HG03442 (cell line): ENCODE measurements at regions not wholly inside any gene's neighbourhood (a gene's known extent, or its start where the extent isn't known, plus 50 kb on each side); places are given as distances from the start of the nearest gene placed in this dataset.
"Not testable (repeated sequence)": the region's sequence is repeated elsewhere in the genome, so short reads cannot be mapped to it uniquely, and the experiment has no call there.

Experiments
- ATAC-seq: cut with Tn5 transposase; IDR thresholded peaks from one replicate; pipeline ENCODE4 v1.9.1; 2021; ENCODE audit warnings: mild to moderate bottlenecking, moderate library complexity; ENCODE audit not compliant: unreplicated experiment

GRCh38 chr5:97234380-97234779 lies 51.3 kb upstream of the RIOK2 start:
- ATAC-seq: not testable (repeated sequence)

DNA sequence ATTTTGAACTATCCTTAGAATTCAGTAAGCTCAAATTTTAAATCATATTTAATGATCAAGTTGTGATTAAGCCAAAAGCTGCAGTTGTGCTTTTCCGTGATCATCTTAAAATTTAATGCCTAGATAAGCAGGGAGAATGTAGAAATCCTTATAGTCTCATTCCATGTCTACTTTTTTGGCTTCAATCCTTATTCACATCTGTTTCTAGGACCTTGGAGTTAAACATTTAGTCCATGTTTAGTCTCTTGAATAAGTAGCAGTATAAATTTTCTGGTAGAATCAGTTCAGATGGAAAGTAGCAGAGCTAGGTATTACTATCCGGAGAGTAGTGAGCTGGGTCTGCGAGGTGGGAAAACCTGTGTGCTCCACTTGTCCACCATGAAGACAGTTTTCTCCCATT lies 59.3 kb upstream of the RIOK2 start:
- ATAC-seq: no peak

DNA sequence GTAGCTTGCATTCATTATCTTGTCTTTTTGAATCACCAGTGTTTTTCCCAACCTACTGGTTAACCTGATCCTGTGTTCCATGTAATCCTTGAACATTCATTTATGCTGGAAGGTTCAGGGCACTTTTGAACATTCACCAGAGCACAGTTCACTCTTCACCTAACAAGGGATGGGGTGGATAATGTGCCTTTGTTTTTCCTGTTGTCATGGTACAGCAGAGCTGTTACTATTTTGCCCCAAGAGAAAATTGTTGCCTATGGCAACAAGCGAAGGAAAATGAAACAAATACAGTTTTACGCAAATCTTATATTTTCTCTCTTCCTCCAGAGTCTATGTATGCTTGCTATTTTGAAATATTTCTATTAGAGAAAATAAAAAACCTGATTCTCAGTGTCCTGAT lies 60.3 kb upstream of the RIOK2 start:
- ATAC-seq: no peak

DNA sequence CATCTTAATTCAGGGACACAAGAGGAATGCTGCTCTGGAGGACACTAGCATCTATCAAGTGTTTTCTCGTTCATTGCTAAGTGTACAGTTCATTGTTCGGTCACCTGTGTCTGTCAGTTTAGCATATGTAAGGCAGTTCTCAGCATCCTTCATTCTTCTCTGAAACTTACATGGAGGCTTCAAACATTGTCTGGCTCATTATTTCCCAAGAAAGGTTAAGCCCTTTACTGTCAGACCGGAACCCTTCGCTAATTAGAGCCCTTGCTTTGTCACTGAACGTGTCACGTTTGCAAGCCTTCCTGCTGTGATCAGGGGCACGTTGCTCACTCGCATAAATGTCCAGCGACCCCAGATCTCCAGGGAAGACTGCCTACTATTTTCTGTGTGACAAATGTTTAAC lies 62.3 kb upstream of the RIOK2 start:
- no peak for ATAC-seq

GRCh38 chr5:97250113-97250512 lies 67.1 kb upstream of the RIOK2 start:
- ATAC-seq: no peak

- ATAC-seq: no peak
Measured at GRCh38 chr5:97266076-97266475, 83.0 kb upstream of the RIOK2 start.

GRCh38 chr5:97266576-97266975 lies 83.5 kb upstream of the RIOK2 start:
- no peak for ATAC-seq

- ATAC-seq: no peak
Measured at GRCh38 chr5:97267767-97268166, 84.7 kb upstream of the RIOK2 start.

DNA sequence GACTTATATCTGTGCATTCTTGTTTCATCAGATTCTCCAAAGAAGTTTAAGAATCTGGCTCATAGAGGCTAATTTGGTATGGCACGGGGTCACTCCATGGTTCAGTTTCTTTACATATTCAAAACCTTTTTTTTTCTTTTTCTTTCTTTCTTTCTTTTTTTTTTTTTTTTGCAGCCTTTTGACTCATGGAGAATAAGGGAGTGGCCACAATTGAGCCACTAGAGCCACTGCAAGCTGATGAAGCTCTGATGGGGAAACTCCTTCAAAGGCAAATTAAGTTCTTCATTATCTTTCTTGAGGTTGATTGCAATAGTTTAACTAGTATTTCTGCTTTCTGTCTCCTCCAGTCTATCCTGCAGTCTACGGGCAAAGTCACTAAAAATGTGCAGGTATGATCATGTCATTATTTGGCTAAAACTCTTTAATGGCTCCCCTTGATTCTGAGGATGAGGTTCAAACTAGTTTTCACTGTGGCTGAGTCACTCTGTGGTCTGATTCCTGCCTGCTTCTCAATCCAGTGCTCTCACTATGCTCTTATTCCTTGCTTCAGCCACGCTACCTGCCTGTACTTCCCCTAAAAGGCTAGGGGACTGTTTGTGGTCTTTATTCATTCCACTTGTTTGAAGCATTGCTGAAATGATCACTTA lies 93.5 kb upstream of the RIOK2 start:
- no peak for ATAC-seq

- ATAC-seq: no peak
Measured at GRCh38 chr5:97281257-97281656, 98.2 kb upstream of the RIOK2 start.

GRCh38 chr5:97297063-97297703 lies 114.1 kb upstream of the RIOK2 start:
- peak; percentile 100 for ATAC-seq

- peak; percentile 12 for ATAC-seq
Measured at GRCh38 chr5:97297704-97298091, 114.7 kb upstream of the RIOK2 start.

GRCh38 chr5:97301181-97301580 lies 118.1 kb upstream of the RIOK2 start:
- not testable (repeated sequence) for ATAC-seq

- ATAC-seq: no peak
Measured at GRCh38 chr5:97338729-97339128, 155.7 kb upstream of the RIOK2 start.

GRCh38 chr5:97355775-97356174 lies 172.7 kb upstream of the RIOK2 start:
- ATAC-seq: peak; percentile 98

DNA sequence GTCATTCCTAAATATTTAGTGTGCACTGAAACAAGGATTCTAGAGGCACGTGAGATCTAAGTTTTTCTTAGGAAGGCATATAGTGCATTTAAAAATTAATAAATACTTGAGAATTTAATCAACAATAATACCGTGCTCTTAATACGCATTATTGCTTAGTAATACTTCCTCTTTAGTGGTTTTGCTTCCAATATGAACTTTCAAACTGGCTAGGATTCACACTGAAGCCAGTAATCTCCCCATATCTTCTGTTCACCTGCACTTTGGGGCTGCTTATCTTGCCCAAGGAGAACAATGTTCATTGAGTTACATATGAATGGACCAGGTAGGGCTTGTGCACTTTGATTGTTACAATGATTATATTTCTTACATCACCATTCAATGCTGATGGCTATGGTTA lies 180.5 kb upstream of the RIOK2 start:
- ATAC-seq: no peak

GRCh38 chr5:97364731-97365130 lies 181.7 kb upstream of the RIOK2 start:
- no peak for ATAC-seq

- ATAC-seq: no peak
Measured at GRCh38 chr5:97365163-97365845, 182.3 kb upstream of the RIOK2 start.

DNA sequence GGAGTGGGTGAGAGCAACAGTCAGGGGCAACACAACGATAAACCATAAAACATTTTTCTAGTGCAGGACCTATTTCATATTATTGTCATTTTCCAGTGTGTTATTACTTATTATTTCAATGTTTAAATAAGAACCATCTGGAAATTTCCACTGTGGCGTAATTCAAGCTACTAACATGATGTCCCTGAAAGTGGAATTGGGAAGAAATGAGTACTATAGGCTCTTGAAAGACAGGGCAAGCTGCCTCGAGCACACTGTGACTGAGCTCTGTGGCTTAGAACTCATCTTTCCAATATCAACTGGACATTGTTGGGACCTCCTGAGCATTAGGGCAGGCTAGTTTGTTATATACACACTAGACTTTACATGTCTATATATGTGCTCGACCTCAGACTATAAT lies 182.9 kb upstream of the RIOK2 start:
- no peak for ATAC-seq

- ATAC-seq: no peak
Measured at GRCh38 chr5:97375959-97376358, 192.9 kb upstream of the RIOK2 start.

DNA sequence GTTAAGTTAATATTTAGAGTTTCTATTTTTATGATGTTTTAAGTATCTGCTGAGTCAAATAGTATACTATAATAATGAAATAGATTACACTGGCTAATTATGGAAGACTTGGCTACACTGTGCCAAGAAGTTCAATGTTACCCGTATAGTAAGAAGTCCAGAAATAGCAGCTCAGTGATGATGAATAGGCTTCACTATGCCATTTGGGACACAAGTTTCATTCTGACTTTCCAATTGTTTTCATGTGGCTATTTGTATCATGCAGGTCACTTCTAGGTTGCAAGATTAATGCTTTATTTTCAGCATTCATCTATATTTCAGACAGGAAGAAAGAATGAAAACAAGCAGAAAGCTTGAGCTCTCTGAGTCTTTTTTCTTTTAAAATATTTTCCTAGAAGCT lies 194.5 kb upstream of the RIOK2 start:
- no peak for ATAC-seq

DNA sequence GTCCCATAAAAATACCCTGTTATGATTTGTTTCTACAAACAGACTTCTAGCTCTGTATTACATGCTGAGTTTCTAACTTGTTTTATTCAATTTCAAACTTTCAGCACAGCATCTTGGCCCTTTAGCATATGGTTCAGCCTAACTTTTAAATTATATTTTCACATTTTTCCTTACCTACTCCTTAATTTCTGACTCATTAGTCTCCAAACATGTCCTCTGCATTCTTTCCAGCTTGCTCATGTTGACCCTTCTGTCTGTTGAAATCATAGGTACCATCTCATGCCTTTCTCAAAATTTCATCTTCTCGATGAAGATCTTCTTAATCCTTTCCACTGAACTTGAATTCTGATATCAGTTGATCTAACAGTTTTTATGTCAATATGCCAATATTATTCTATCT lies 200.9 kb upstream of the RIOK2 start:
- no peak for ATAC-seq
